Testis (tissue), 2 donors: ENCODE measurements at regions not wholly inside any gene's neighbourhood (a gene's known extent, or its start where the extent isn't known, plus 50 kb on each side); places are given as distances from the start of the nearest gene placed in this dataset.

Experiments
- CTCF ChIP-seq, 3 experiments: fragments of 450-650 bp in 2 of 3; fragments of 200-600 bp in 1 of 3; sonication (generic) in 1 of 3; IDR thresholded peaks; one replicate each; pipeline ENCODE4 v1.5.1; 2016 to 2019; ENCODE audit warnings: antibody characterized with exemption in 3 of 3, mild to moderate bottlenecking in 2 of 3, moderate library complexity in 1 of 3
- POLR2A ChIP-seq: fragments of 450-650 bp; IDR thresholded peaks from one replicate; pipeline ENCODE4 v1.6.1; 2017; ENCODE audit warnings: antibody characterized with exemption, mild to moderate bottlenecking, moderate library complexity

- no peak for TF ChIP-seq CTCF (IDR thresholded peaks at IDR 0.05)
- no peak for TF ChIP-seq POLR2A
Measured at GRCh38 chr6:8658416-8658815, 223.1 kb upstream of the SLC35B3 start.
